ENCODE measurements at regions not wholly inside any gene's neighbourhood (a gene's known extent, or its start where the extent isn't known, plus 50 kb on each side); places are given as distances from the start of the nearest gene placed in this dataset.

DNA sequence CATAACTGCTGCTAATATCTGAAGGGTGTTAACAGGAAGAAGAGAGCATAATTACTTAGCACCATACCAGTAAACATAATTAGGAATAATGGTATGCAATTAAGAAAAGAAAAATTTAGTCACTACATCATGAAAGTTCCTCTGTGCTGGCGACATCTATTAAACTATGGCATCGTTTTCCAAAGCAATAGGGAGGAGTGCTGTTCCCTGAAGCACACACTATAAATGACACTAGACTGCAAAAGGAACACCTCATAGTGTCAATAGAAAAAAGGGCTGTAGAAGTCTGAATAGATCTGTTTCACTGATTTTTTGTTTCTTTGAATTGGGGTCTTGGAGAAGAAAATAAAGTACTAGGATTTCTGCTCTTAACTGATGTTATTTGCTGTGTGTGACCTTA, 773.6 kb upstream of the B3GALT2 start:
- no peak for ATAC-seq
- CTCF ChIA-PET, result no interaction called here
- DNase-seq, result no peak
- Mint-ChIP-seq H3K9me3 (no peaks in the 10 kb centered on the region), H3K36me3 (ENCODE audit: low read depth) (no peaks in the 10 kb centered on the region), H3K27me3 (no peaks in the 10 kb centered on the region), H3K27ac (no peak overlapping the region), H3K4me1 (ENCODE audit: low read depth) (no peaks in the 10 kb centered on the region), H3K4me3 (no peak overlapping the region)
- intact Hi-C loops (cut with micrococcal nuclease), result no loop called here
- POLR2A ChIA-PET, result no interaction called here
- no peak for TF ChIP-seq CTCF (IDR thresholded peaks at IDR 0.05)

DNA sequence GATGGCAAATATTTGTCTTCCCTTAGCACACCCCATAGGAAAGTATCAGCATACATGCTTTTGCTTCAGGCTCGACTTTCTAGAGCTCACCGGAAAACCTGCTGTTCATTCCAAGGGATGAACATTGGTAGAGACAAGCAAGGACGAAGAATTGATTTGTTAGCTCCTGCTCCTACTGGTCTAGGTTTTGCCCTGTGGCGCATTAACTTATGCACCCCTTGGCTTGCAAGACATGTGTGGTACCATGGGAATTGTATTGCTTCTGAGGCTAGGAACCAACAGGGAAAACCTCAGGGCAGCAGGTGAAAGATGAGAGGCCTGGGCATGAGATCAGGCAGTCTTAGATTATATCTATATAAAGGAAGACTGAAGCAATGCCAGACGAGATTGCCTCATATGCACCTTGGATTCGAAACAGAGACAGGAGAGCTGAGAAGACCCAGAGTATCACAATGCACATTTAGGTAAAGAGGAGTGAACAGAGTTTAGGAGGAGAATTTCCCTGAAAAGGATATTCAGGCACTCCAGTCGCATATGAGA, 771.2 kb upstream of the B3GALT2 start:
- no peaks in the 10 kb centered on the region for H3K36me3 Mint-ChIP-seq (ENCODE audit: low read depth)
- DNase-seq (no peak), ATAC-seq (no peak)
- ChIA-PET POLR2A (no interaction called here), CTCF (no interaction called here)
- intact Hi-C loops (cut with micrococcal nuclease), result no loop called here
- no peak overlapping the region for H3K4me3 Mint-ChIP-seq
- H3K27me3 Mint-ChIP-seq, result no peaks in the 10 kb centered on the region
- no peak for TF ChIP-seq CTCF (IDR thresholded peaks at IDR 0.05)
- no peaks in the 10 kb centered on the region for H3K9me3 Mint-ChIP-seq
- H3K27ac Mint-ChIP-seq, result no peak overlapping the region
- no peaks in the 10 kb centered on the region for H3K4me1 Mint-ChIP-seq (ENCODE audit: low read depth)

GRCh38 chr1:193952778-193953374, 766.5 kb upstream of the B3GALT2 start:
- DNase-seq (no peak), ATAC-seq (no peak)
- ChIA-PET POLR2A (no interaction called here), CTCF (interaction anchor here (0.5 to 0.6 kb wide), 2 partner anchors 1242 to 1598 kb away, joined by 3 read pairs; no protein-coding TSS in a partner anchor)
- TF ChIP-seq CTCF (IDR thresholded peaks at IDR 0.05), result no peak
- no peak overlapping the region for H3K4me3 Mint-ChIP-seq
- no peaks in the 10 kb centered on the region for H3K9me3 Mint-ChIP-seq
- no peaks in the 10 kb centered on the region for H3K36me3 Mint-ChIP-seq (ENCODE audit: low read depth)
- no peak overlapping the region for H3K27ac Mint-ChIP-seq
- no peaks in the 10 kb centered on the region for H3K27me3 Mint-ChIP-seq
- H3K4me1 Mint-ChIP-seq (ENCODE audit: low read depth), result no peaks in the 10 kb centered on the region
- intact Hi-C loops (cut with micrococcal nuclease), result no loop called here

- H3K27ac Mint-ChIP-seq, result no peak overlapping the region
- DNase-seq (no peak), ATAC-seq (no peak)
- POLR2A ChIA-PET, result no interaction called here
- H3K9me3 Mint-ChIP-seq, result no peaks in the 10 kb centered on the region
- no peak overlapping the region for H3K4me3 Mint-ChIP-seq
- intact Hi-C loops (cut with micrococcal nuclease), result no loop called here
- CTCF ChIA-PET, result no interaction called here
- H3K27me3 Mint-ChIP-seq, result no peaks in the 10 kb centered on the region
- no peaks in the 10 kb centered on the region for H3K36me3 Mint-ChIP-seq (ENCODE audit: low read depth)
- TF ChIP-seq CTCF (IDR thresholded peaks at IDR 0.05), result no peak
- H3K4me1 Mint-ChIP-seq (ENCODE audit: low read depth), result no peaks in the 10 kb centered on the region
Observed at GRCh38 chr1:193951984-193952383, 765.6 kb upstream of the B3GALT2 start.

- H3K27me3 Mint-ChIP-seq, result no peaks in the 10 kb centered on the region
- peaks cover 4% of the 10 kb centered on the region for H3K9me3 Mint-ChIP-seq
- ATAC-seq (no peak), DNase-seq (no peak)
- H3K4me1 Mint-ChIP-seq (ENCODE audit: low read depth), result no peaks in the 10 kb centered on the region
- intact Hi-C loops (cut with micrococcal nuclease), result no loop called here
- no peak overlapping the region for H3K27ac Mint-ChIP-seq
- ChIA-PET POLR2A (no interaction called here), CTCF (no interaction called here)
- TF ChIP-seq CTCF (IDR thresholded peaks at IDR 0.05), result no peak
- H3K4me3 Mint-ChIP-seq, result no peak overlapping the region
- no peaks in the 10 kb centered on the region for H3K36me3 Mint-ChIP-seq (ENCODE audit: low read depth)
Observed at GRCh38 chr1:193944454-193944853, 758.0 kb upstream of the B3GALT2 start.
